Inflammatory macrophage (primary cell): ENCODE measurements at regions not wholly inside any gene's neighbourhood (a gene's known extent, or its start where the extent isn't known, plus 50 kb on each side); places are given as distances from the start of the nearest gene placed in this dataset.
"Not testable (repeated sequence)": the region's sequence is repeated elsewhere in the genome, so short reads cannot be mapped to it uniquely, and the experiment has no call there.

ENCODE experiments used
- DNase-seq, 2 donors: peaks; one replicate each; pipeline ENCODE4 v3.0.0-alpha.2; 2020 to 2022

GRCh38 chr2:21194147-21194546 lies 70.4 kb downstream of the TDRD15 start:
- DNase-seq = no peak

- DNase-seq = no peak
Observed at GRCh38 chr2:21194858-21195271, 71.1 kb downstream of the TDRD15 start.

- DNase-seq = no peak
Observed at GRCh38 chr2:21195326-21195725, 71.6 kb downstream of the TDRD15 start.

- DNase-seq = no peak
Observed at GRCh38 chr2:21198637-21199036, 74.9 kb downstream of the TDRD15 start.

GRCh38 chr2:21203976-21204375 lies 80.2 kb downstream of the TDRD15 start:
- DNase-seq = no peak

DNA sequence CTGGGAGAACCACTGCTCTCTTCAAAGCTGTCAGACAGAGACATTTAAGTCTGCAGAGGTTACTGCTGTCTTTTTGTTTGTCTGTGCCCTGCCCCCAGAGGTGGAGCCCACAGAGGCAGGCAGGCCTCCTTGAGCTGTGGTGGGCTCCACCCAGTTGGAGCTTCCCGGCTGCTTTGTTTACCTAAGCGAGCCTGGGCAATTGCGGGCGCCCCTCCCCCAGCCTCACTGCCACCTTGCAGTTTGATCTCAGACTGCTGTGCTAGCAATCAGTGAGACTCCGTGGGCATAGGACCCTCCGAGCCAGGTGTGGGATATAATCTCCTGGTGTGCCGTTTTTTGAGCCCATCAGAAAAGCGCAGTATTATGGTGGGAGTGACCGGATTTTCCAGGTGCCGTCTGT lies 90.3 kb downstream of the TDRD15 start:
- not testable (repeated sequence) for DNase-seq

GRCh38 chr2:21217442-21217841 lies 93.7 kb downstream of the TDRD15 start:
- no peak for DNase-seq

GRCh38 chr2:21220930-21221329 lies 97.2 kb downstream of the TDRD15 start:
- DNase-seq = peak in 1 of 2 donors; percentile 24

- DNase-seq = no peak
Observed at GRCh38 chr2:21223618-21224017, 99.8 kb downstream of the TDRD15 start.

DNA sequence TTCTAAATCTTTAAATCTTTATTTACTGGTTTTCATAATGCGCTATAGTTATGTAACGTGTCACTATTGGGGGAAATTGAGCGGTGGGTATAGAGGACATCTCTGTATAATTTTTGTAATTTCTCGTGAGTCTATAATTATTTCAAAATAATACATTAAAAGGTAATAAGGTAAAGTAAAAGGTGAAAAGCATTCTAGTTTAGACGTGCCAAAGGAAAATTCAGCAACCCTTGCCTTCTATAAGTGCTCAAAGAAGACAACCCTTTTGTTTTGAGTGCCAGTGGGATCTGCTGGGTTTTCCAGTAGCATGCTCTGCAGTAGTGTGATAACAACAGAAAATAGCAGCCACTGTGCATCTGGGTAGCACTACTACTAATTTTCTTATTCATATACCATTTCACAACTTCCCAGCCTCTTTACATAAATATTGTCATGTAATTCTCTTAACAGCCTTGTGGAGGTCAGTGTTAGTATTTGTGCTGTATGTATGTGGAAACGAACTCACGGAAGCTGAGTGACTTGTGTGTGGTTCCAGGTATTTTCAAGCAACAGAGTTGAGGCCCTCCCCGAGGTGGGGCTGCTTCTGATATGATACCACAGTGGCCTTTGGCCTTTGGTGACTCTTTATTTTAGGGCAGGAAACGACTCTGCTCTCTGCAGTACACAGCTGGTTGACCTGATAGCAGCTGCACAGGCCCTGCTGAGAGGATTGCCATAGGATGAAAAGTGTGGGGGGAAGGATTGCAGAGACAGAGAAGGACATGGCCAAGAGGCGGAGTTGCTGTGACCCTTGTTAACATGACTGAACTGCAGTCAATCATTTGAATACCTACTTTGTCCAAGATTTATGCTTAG lies 104.5 kb downstream of the TDRD15 start:
- DNase-seq = no peak

GRCh38 chr2:21229302-21229701 lies 105.5 kb downstream of the TDRD15 start:
- DNase-seq = no peak

GRCh38 chr2:21230140-21230539 lies 106.4 kb downstream of the TDRD15 start:
- DNase-seq = no peak

- peak; percentile 46 to 57 for DNase-seq
Observed at GRCh38 chr2:21231985-21232384, 108.2 kb downstream of the TDRD15 start.

GRCh38 chr2:21233194-21233593 lies 109.4 kb downstream of the TDRD15 start:
- DNase-seq = peak; percentile 45 to 57

- peak; percentile 25 to 66 for DNase-seq
Observed at GRCh38 chr2:21234001-21234400, 110.2 kb downstream of the TDRD15 start.

DNA sequence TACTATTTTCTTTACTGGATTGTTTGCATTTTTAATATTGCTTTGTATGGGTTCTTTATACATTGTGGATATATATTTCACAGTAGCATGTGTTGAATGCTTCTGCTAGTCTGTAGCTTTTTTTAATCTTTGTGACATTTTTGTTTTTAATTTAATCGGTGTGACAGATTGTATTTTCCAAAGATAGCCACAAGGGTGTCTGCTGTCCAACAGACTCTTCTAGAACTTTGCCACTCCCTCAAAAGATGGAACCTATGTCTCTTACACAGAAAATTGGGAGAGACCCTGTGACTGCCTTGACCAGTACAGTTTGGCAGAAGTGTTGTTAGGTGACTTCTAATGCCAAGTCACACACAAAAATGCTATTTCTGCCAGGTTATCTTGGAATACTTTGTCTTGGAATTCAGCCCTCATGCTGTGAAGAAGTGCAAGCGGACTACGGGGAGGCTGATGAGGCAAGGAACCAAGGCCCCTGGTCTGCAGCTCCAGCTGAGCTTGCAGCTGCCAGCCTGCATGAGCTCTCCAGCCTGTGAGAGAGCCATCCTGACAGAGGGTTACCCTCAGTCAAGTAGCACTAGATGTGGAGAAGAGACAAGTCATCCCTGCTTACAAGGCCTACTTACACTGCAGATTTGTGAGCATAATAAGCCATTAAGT lies 110.8 kb downstream of the TDRD15 start:
- DNase-seq = no peak

- DNase-seq = not testable (repeated sequence)
Observed at GRCh38 chr2:21239749-21240148, 116.0 kb downstream of the TDRD15 start.

GRCh38 chr2:21244161-21244560 lies 120.4 kb downstream of the TDRD15 start:
- peak in 1 of 2 donors; percentile 57 for DNase-seq

GRCh38 chr2:21245565-21245964 lies 121.8 kb downstream of the TDRD15 start:
- no peak for DNase-seq

DNA sequence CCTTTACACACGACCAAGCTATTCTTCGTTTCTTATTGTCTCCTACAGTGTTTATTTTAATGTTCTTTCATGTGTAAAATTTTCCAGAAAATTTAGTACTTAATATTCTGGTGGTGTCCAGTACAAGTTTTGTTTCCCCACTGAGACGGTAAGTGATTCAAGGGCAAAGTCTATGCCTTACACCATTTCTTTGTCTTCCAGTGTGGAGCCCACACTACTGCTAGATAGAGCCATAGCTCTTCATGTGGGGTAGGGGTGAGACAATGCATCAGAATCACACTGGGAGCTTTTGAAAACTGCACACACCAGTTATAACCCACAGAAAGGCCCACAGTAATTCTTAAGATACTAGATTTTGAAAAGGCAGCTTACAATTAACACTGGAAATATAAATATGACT lies 125.6 kb downstream of the TDRD15 start:
- no peak for DNase-seq

- peak; percentile 48 to 50 for DNase-seq
Observed at GRCh38 chr2:21250673-21251072, 126.9 kb downstream of the TDRD15 start.

DNA sequence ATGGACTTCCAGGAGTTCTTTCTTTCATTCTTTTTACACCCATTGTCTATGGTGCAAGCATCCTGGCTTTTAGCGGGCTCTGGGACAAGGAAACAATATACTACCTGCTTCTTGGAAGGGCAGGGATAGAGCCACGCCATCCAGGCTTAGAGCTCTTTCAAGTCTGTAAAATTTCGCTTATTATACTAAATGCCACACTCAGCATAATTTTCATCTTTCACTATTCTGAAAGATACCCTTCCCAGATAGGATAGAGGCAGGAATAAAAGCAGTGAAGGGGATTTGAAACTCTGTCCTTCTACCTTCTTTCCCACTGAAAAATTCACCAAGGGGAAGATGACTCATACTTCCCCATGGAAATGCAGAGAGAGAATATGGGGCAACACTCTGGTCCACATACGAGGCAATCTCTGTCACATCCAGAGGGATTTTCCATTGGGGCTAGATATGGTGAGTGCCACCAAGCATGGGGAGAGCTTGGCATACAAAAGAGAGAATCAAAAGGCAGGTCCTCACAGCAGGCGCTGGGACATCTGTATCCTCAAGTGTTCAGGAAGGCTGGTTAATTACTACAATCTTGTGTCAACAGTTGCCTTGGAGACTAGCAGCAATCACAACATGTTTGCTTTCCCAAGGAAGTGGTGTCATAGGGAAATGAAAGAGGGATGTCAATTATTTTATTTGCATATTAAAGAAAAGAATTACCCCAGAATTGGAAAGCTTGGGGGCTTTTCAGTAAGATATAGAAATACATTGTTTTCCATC lies 127.6 kb downstream of the TDRD15 start:
- DNase-seq = peak in 1 of 2 donors; percentile 6

GRCh38 chr2:21253311-21254027 lies 129.7 kb downstream of the TDRD15 start:
- no peak for DNase-seq
